Fibroblast of the aortic adventitia (primary cell): ENCODE measurements at regions not wholly inside any gene's neighbourhood (a gene's known extent, or its start where the extent isn't known, plus 50 kb on each side); places are given as distances from the start of the nearest gene placed in this dataset. TPM values are rescaled to one million over a fixed set of nuclear protein-coding genes. Genes with fewer than 3 reads are reported as not detected.

Source experiments
- DNase-seq: peaks from one replicate; pipeline ENCODE4 v3.0.0-alpha.2; 2010; ENCODE audit warnings: low read depth
- H3K4me3 ChIP-seq: 2 replicates; pipeline ENCODE4 v1.5.1; 2011; ENCODE audit warnings: low read depth, mild to moderate bottlenecking, control low read depth, low read length, moderate library complexity
- CTCF ChIP-seq: IDR thresholded peaks from 2 replicates; pipeline ENCODE4 v1.5.1; 2011; ENCODE audit warnings: mild to moderate bottlenecking, low read length, control low read depth, inconsistent platforms; ENCODE audit not compliant: insufficient read depth
- small RNA-seq: library from RNA; depleted of rRNA; stranded (forward); fragments of <200 nt; gene quantifications from one replicate; pipeline ENCODE3, GENCODE V24; 2012

GRCh38 chr3:174792864-174793263 lies 66.3 kb upstream of the NAALADL2 start:
- DNase-seq: peak; percentile 28
- TF ChIP-seq CTCF: no peak

More at GRCh38 chr3:174792864-174793263, 66.3 kb upstream of the NAALADL2 start:
- H3K4me3 ChIP-seq: no peak overlapping the region

Small RNAs in the stretch of these regions (small RNA-seq; reads per million reads assigned to genes)
- not detected for gene RN7SKP40
